EH (cell line): ENCODE measurements at regions not wholly inside any gene's neighbourhood (a gene's known extent, or its start where the extent isn't known, plus 50 kb on each side); places are given as distances from the start of the nearest gene placed in this dataset.

Experiments
- DNase-seq: peaks from one replicate; pipeline ENCODE4 v3.0.0-alpha.2; 2015; ENCODE audit warnings: low read depth

DNA sequence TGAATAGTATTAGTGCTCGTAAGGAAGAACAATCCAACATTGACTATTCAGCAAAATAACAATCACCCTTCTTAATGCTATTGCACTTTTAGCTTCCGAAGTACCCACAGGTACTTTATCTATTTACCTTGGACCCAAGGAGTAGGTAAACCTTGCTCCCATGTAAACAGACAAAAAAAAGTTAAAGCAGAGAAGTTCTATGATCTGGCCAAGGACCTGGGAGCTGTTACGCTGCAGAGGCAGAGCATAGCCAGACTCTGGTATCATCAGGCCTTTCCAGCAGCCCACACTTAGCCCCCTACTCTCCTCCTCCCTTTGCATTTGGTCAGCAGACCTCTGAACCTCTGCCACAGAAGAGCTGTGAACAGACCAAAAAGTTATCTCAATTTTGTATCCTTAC is 130.3 kb upstream of the TPM1 start:
- no peak for DNase-seq

DNA sequence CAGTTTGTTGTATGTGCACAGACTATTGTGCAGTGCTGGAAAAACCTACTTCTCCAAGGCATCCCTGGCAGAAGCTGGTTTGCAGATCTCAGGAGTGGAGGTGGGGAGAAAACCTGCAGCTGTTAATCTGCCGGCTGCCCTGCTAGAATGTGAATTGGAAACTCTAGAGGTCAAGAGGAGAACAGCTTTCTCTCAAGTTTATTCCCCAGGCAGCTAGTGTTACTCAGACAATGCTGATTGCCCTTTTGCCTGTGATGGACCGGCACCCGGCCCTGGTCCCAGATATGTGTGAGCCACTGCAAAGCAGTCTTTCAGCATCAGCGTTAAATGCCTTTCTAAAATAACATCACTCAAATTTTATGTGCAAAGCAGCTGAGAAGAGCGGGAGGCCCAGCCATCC is 129.7 kb upstream of the TPM1 start:
- DNase-seq, result no peak

DNA sequence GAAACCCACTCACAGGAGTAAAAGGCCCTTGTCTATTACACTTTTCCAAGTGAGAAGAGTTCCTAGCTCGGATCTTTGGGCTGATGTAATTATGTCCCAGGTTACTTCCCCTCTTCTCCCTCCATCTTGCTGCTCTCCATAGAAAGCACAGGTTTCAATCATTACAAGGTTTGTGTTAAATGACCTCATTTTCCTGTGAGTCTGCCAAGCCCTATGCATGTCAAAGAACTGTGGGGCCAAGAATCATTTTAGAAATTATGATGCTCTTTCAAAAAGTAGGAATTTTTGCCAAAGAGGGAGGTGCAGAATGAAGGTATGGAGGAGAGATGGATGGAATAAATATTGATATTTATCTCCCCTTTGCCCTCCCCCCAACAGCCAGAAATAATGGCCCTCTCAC is 129.3 kb upstream of the TPM1 start:
- no peak for DNase-seq

DNA sequence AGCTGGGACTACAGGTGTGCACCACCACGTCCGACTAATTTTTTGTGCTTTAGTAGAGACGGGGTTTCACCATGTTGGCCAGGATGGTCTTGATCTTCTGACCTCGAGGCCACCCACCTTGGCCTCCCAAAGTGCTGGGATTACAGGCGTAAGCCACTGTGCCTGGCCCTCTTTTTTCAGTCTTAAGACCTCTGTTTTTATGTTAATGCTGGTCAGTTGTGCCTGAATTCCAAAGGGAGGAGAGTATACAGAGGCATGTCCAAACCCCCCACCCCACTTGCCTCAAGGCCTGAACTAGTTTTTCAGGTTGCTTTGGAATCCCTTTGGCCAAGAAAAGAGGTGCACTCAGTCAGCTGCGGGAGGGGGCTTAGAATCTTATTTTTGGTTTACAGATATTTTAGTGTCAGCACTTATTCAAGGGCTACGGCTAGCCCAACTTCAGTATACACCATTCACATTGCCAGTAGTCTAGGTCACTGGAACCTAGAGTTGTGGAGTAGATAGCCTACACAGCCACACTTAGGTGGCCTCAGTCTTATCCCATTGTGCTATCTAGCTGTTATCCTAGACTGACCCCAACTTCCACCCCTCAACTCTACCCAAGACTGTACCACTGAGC is 128.0 kb upstream of the TPM1 start:
- no peak for DNase-seq

DNA sequence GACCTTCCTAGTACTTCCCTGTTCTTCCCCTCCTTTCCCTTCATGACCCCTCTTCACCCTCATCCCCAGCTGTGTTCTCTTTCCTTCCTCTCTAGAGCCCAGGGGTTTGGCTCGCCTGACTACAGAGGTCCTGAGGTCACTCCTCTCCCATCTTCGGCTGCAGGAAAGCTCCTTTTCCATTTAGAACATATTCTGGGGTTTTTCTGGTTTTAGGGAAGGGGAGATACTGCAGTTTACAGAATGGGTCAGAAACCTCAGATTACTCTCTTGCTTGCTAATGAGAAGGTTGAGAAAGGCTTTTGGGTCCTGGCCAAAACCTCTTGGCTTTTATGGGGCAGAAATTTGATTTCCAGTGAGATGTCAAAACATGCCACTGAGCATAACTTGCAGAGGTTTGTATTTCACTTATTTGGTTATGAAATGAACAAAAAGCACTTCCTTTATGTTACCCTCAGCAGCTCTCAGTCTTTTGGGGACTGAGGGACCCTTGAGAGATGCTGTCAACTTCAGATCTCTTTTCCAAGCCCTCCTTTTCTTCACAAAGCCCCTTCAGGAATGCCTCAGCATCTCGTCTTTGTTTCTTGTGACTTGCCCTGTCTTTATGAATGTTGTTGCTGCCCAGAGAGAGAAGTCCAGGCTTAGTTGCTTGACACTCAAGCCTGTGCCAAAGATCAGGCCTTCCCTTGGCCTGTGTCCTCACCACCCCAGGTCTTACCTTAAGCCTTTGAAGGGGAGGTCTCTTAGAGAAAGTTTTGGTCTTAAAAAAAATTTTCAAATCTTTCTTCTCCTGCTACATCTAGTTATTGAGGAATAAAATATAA is 121.7 kb upstream of the TPM1 start:
- DNase-seq, result peak; percentile 85

DNA sequence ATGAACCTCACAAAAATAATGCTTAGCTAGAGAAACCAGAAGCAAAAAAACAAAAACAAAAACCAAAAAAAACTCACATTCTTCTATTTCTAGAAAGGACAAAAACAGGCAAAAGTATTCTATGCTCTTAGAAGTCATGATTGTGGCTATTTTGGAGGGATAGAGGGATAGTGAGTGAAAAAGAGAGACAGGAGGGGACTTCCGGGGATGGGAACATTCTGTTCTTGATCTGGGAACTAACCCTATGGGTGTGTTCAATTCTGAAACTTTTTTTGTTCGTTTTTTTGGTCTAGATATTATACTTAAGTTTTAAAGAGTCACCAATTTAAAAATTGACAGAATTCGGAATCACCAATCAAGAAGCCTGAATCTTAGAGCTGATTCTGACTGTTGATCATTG is 120.0 kb upstream of the TPM1 start:
- DNase-seq, result no peak

DNA sequence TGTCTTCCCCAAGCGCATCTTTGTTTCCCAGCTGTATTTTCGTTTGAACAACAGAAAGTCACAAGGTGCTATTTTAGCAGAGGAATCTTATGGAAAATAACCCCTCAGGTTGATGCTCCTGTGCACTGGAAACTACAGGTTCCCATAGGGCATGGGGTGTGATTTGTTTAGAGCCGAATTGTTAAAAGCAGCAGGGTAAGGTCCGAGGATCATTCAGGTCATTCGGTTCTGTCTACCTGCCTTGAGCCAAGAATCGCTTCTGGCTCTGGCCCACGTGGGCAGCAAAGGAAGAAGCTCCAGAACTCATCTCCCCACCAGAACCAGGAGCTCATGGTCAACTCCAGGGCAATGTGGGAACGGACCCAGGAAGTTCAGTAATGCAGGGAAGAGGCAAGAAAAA is 116.7 kb upstream of the TPM1 start:
- no peak for DNase-seq

DNA sequence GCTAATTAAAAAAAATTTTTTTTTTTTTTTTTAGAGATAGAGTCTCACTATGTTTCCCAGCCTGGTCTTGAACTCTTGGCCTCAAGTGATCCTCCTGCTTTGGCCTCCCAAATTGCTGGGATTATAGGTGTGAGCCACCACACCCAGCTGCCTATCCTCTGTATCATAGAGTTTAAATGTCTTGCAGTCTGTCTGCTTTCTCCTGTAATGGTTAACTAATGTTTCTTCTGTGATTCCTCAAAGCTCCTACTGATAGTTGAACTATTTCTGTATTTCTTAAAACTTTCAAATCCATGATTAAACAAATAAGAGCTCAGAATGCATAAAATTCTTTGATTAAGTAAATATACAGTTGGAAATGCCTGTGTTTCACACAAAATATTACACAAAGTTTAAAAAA is 115.4 kb upstream of the TPM1 start:
- DNase-seq, result peak; percentile 48

DNA sequence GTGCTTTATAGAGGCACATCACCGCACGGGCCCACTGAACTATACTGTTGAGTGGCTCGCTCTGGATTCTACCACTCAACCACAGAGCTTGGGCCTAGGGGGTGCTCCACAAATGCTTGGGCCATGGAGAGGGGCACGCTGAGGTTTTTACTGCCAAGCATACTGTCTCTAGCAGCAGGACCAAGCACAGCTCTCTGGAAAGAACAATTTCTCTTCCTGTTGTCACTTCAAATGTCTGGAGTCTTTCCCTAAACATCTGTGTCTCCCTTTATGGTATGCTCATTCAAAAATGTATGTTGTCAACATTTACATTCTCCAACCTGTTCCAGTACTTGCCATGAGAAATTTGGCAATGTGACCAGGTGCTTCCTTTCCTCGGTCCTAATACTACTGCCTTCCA is 114.7 kb upstream of the TPM1 start:
- no peak for DNase-seq

DNA sequence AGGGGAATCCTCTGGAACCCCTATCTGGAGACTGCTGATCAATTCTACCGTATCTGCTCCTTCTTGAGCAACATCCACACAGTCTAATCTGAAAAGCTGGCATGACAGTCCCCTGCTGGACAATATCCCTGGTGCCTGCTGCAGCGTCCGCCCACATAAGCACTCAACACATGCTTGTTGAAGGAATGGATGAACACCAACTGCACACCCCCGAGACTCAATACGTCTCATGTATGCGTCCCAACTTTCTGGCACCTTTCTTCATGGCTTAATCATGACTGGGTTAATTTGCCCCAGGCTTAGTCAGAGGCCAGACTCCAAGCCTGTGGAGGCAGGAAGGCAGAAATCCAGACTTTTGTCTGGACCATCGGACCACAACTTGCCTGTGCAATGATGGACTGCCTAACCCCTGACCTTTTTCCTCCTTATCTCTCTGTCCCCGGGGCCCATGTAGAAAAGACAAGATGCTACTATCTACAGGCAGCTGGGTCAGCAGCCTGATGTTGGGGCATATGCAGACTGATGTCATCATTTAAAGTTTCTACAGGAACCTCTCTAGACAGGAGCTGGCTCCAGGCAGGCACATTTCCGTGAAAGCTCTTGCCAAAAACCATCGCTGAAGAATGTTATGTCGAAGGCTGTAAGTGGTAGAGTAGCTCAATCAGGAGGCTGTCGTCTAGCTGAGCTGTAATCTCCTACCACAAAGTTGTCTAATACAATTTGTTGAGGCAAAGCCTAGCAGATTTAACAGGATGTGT is 114.1 kb upstream of the TPM1 start:
- peak; percentile 98 for DNase-seq

DNA sequence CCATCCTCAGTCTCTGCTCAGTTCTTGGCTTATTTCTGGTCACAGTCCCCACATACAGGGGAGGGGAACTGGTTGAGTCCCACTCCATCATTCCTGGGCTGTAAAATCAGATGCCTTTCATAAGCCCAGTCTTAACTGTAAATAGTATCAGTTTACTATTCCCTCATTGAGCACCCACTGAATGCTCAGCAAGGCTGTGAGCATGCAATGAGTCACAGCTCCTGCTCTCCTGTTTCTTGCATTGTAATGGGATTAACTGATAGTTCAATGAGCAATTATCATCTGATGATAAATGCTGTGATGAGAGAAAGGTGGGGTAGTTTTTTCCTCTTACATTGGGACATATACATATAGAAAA is 113.6 kb upstream of the TPM1 start:
- no peak for DNase-seq

DNA sequence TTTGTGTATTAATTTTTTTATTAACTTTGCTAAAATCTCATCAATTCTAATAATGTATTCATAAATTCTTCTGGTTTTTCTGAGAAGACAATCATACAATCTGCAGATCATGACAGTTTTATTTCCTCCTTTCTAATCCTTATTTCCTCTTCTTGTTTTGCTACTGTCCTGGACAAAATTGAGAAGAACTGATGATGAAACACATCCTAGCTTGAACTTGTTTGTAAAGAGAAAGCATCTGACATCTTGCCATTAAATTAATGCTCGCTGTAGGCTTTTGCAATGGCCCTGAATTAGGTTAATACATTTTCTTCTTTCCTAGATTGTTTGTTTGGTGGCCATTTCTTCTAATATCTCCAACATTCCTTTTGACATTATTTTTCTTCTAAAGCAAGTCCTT is 110.9 kb upstream of the TPM1 start:
- no peak for DNase-seq

DNA sequence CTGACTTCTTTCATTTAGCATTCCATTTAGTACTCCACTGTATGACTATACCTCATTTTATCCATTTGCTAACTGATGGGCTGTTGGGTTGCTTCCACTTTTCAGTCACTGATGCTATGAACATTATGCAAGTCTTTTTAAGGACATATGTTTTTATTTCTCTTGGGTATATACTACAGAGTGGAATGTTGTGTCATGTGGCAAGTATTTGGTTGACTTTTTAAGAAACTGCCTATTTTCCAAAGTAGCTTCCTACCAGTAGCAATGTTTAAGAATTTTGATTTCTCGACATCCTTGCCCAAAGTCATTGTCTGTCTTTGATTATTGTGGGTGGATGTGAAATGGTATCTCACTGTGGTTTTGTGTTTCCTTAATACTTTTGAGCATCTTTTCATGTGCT is 110.1 kb upstream of the TPM1 start:
- peak; percentile 98 for DNase-seq

DNA sequence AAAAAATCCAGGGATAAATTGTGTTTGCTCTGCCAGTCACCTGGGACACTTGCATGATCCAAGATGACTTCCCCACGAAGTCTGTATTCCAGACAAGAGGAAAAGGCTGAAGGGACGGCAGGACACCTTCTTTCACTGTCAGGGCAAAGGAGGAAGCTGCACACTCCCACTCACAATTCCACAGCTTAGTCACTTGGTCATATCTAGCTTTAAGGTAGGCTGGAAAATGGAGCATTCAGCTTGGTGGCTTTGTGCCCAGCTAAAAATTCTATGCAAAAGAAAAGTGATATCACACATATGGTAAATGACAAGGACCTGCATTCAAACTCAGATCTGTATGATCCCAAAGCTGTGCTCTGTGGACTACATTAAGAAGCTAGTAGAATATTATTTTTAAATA is 109.2 kb upstream of the TPM1 start:
- peak; percentile 40 for DNase-seq

DNA sequence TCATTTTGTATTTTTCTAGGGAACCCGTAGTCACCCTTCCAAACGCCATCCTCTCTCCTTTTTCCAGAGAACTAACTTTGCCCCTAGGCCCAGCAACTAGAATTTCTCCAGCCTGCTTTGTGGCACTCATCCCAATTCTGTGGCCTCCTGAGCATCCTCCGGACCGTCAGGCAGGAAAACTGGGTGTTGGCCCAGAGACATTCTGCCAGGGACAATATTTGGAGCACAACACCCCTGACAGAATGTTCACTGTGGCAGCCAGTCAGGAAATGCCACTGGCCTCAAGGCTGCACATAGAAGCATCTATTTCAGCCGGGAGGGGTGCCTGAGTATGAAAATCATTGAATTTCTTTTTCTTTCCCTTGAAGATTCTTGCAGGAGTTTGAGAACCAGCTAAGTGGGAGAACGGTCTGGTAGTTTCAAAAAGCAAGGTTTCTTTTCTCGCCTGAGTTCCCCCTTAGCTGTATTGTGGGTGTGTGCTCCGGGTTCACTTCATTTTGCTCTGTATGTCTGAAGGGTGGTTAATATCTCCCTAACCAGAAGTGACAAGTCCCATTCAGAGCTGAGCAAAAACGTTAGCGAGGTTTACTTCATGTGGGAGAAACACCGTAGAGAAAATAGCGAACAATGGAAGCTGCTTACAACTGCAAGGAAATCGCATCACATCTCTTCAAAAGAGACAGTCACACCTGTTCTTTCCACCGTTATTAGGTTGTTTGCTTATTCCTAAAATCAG is 108.1 kb upstream of the TPM1 start:
- DNase-seq, result peak; percentile 31

DNA sequence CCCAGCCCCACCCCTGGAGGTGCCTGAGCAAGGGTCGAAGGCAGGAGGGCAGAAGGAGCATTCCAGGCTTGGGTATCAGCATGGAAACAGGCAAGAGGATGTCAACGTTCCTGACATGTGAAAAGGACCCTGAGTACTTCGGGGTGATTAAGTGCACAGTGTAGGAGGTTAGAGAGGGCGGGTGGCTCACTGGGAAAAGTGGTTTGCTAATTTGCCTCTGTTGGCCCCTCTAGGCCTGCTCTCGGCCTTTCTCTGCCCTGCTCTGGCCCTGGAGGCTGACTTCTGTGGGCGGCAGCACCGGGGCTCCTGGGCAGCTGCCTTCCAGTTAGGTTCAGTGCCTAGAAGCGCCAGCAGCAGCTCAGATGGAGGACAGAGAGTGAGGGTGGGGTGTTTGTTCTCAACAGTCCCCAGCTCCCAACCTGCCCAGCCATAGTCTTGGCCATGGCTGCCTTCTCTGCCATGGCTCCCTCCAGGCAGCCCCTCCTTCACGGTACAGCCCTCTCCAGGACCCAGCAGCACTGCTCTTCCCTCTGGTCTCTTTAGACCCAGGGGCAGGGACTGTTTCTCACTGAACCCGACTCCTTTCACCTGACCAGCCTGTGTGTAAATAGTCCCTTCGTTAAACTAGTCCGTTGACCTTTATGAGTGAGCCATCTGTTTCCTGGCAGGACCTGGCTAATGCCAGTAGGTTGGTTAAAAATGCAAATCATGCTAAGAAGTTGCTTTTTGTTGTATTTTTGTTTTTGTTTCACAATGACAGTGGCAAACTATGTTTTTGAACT is 107.1 kb upstream of the TPM1 start:
- no peak for DNase-seq

DNA sequence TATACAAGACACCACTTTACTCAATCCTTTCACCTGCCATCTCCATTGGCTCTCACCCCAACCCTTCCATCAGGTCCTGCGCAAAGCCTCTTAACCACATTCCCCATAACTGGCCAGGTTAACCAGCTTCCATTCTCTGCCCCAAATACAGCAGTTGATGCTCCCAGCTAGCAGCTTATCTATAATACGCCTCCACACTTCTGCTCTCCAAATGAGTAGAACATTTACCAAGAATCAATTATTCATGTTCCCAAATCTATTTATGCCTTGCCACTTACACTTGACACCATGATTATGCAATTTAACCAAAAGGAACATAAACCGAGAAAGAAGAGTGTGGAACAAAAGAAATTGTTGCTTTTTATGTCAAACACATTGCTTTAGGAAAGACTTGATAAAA is 103.7 kb upstream of the TPM1 start:
- no peak for DNase-seq

DNA sequence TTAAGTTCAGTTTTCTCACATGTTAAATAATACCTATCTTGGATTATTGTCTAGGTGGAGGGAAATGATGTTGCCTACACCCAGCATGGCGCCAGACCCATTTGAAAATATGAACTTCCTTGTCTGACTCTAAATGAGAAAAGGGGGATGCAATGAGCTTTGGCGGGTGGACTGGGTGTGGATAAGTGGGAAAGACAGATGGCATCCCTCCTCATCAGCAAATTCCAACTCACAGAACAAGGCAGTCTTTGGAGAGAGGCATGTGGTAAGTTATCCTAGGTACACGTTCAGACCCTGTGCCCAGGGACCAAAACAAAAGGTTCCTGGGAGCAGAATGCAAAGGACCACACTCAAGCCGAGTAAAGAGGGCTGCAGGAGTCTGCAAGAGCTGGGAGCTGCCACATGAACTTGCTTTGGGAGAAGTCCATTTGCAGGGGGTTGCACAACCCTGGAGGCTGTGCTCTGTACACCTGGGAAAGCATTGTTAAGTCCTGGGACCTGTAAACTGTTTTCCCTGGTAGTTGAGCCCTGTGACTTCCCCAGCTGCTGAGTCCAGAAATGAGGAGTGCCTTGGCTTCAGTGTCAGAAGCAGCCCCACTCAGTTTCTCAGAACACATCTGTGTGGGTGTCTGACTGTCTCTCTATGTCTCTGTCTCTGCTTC is 102.3 kb upstream of the TPM1 start:
- DNase-seq, result no peak

DNA sequence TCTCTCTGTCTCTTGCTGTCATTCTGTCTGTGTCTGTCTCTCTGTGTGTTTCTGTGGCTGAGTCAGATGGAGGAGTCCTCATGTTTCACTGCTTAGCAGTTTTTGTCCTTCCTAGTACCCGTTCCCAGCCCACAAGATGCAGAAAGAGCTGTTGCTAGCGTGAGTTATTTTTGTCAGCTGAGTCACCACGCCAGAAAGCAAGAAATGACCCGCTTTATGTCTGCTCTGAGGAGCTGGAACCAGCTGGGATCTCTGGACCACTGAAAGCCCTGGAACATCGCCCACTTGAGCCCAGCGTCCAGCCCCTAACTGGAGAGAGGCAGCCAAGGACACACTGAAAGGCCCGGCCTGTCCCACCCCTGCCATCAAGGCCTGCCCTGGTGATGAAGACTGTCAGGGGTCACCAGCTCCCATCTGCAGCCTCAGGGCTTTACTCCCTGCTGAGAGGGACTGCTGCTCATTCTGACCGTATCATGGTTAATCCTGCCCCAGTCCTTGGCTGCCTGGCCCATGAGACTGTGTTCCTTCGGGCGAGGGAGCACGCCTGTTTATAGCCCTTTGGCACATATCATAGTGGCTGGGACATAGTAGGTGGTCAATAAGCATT is 101.7 kb upstream of the TPM1 start:
- DNase-seq, result peak; percentile 99

DNA sequence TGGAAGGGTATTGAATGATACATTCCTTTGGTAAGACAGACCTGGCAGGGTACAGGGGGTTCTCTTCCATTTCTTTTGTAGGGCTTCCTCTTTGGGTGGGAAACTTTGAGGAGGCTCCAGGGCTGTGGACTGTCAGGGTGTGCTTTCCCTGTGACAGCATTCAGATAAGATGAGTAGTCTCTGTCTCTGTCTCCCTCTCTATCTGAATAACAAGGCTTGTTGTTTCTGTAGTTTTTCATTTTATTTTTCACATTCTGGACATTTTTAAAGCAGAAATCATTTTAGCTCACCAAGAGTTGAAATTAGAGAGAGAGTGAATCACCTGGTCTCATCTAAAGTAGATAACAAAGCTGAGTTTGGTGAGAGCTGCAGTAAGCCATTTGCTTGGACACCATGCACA is 100.8 kb upstream of the TPM1 start:
- peak; percentile 75 for DNase-seq

DNA sequence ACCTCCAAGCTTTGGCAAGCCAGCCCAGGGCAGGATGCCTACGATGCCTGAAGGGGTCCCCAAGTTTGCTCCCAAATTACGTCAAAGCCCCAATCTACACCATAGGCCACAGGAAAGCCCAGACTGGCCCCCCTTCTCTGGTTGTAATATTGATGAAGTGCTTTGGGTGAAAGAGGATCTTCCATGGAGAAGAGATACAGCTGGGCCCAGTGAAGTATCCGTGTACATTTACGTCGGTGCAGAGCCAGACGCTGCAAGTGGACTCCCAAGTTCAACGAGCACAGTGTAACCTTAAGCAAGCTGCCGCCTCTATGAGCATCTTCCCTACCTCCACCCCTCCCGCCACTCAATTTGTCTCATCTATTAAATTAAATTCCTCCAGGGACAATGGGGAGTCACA is 100.1 kb upstream of the TPM1 start:
- no peak for DNase-seq
